Fibroblast of lung (primary cell): ENCODE measurements at regions not wholly inside any gene's neighbourhood (a gene's known extent, or its start where the extent isn't known, plus 50 kb on each side); places are given as distances from the start of the nearest gene placed in this dataset.

Experiments used
- DNase-seq, 2 donors: peaks; one replicate each; pipeline versions ENCODE4 v3.0.0 to v3.0.0-alpha.2; 2010; ENCODE audit warnings: low read depth in 2 of 2
- H2AFZ ChIP-seq: 2 replicates; pipeline ENCODE4 v1.5.1; 2012; ENCODE audit warnings: low read length, control low read depth, inconsistent platforms
- H3K27ac ChIP-seq: 2 replicates; pipeline ENCODE4 v1.5.1; 2011; ENCODE audit warnings: low read length, control low read depth; ENCODE audit not compliant: insufficient read depth
- H3K27me3 ChIP-seq: 2 replicates; pipeline ENCODE4 v1.5.1; 2011; ENCODE audit warnings: mild to moderate bottlenecking, low read length; ENCODE audit not compliant: control insufficient read depth, insufficient read depth
- H3K36me3 ChIP-seq: 2 replicates; pipeline ENCODE4 v1.5.1; 2011; ENCODE audit warnings: low read length; ENCODE audit not compliant: control insufficient read depth, insufficient read depth
- H3K4me1 ChIP-seq: 2 replicates; pipeline ENCODE4 v1.5.1; 2011; ENCODE audit warnings: low read length; ENCODE audit not compliant: control insufficient read depth, insufficient read depth; ENCODE audit errors: extremely low read depth
- H3K4me2 ChIP-seq: 2 replicates; pipeline ENCODE4 v1.5.1; 2011; ENCODE audit warnings: low read length, control low read depth; ENCODE audit not compliant: insufficient read depth; ENCODE audit errors: extremely low read depth
- H3K4me3 ChIP-seq, 4 experiments: fragments of 200-600 bp in 1 of 4; sonication (generic) in 1 of 4; replicated peaks in 1 of 4; 2 replicates each; pipeline ENCODE4 v1.5.1; 2011 to 2016; ENCODE audit warnings: low read length in 4 of 4, low read depth in 3 of 4, mild to moderate bottlenecking in 3 of 4, control low read depth in 2 of 4, inconsistent platforms in 1 of 4, mixed read lengths in 1 of 4; ENCODE audit not compliant: insufficient read depth in 1 of 4; ENCODE audit errors: control extremely low read depth in 1 of 4
- H3K79me2 ChIP-seq: 2 replicates; pipeline ENCODE4 v1.5.1; 2012; ENCODE audit warnings: mild to moderate bottlenecking, low read length, inconsistent platforms; ENCODE audit not compliant: control insufficient read depth, insufficient read depth
- H3K9ac ChIP-seq: 2 replicates; pipeline ENCODE4 v1.5.1; 2011; ENCODE audit warnings: mild to moderate bottlenecking, low read length, control low read depth; ENCODE audit not compliant: insufficient read depth
- H3K9me3 ChIP-seq: 2 replicates; pipeline ENCODE4 v1.5.1; 2012; ENCODE audit warnings: low read depth, low read length; ENCODE audit not compliant: control insufficient read depth, insufficient read depth
- H4K20me1 ChIP-seq: 2 replicates; pipeline ENCODE4 v1.5.1; 2011; ENCODE audit warnings: low read length; ENCODE audit not compliant: control insufficient read depth, insufficient read depth; ENCODE audit errors: extremely low read depth
- CTCF ChIP-seq, 2 donors: IDR thresholded peaks in 1 of 2; conservative IDR thresholded peaks in 1 of 2; 1 replicate in 1 of 2; 2 replicates in 1 of 2; pipeline ENCODE4 v1.5.1; 2011 to 2012; ENCODE audit warnings: low read length in 2 of 2, control low read depth in 1 of 2, inconsistent platforms in 1 of 2, low read depth in 1 of 2, mild to moderate bottlenecking in 1 of 2
- EZH2 ChIP-seq: IDR thresholded peaks from 2 replicates; pipeline ENCODE4 v1.5.1; 2012; ENCODE audit warnings: low read length, control low read depth, mild to moderate bottlenecking; ENCODE audit errors: missing control alignments

DNA sequence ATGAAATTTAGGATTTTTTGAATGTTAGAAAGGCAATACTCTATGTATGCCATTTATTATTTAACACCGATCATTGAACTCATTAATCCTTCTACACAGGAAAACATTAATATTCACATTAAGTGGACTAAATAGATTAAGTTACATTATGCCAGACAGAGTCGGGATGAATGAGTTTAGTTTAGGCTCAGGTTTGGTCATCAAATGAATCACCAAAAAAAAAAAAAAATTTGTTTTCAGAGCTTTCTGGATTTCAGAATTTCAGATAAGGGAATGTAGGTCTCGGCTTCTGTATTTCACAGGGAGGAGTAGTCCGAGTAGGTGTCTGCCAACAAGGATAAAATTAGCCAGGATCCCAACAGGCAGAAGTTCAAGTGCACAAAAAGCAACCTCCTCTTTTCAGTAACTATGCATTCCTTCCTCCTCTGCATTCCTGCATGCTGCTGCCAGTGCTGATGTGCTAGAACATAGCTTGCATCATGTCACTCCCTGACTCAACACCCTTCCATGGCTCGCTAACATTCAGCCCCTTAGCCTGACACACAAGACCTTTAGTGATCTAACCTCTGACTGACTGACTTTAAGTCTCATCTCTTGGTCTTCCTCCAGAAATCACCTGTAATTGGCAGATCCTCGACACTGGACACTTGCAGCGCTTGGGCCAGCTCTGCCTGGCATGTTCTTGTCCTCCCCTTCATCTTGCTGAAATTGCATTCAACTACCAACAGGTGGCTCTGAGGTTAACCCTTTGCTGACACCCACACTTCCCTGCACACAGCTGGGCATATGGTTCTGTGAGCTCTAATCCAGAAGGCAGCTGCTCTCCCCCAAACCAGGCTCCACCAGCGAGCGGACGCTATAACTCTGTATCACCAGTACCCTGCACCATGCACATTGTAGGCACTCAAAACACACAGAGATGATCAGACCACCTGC lies 145.4 kb upstream of the PROK2 start:
- H2AFZ ChIP-seq: no peak overlapping the region
- H4K20me1 ChIP-seq: no peaks in the 10 kb centered on the region
- no peak overlapping the region for H3K27ac ChIP-seq
- no peaks in the 10 kb centered on the region for H3K79me2 ChIP-seq
- H3K4me2 ChIP-seq: no peak overlapping the region
- H3K4me1 ChIP-seq: no peaks in the 10 kb centered on the region
- peaks cover 6% of the 10 kb centered on the region for H3K27me3 ChIP-seq
- no peak overlapping the region for H3K9ac ChIP-seq
- H3K36me3 ChIP-seq: no peaks in the 10 kb centered on the region
- DNase-seq: peak; percentile 44 to 49
- H3K9me3 ChIP-seq: no peaks in the 10 kb centered on the region
- H3K4me3 ChIP-seq: no peak overlapping the region
- peak; percentile 12 to 36 for TF ChIP-seq CTCF (conservative IDR thresholded peaks at IDR 0.05 in 1 of 2, IDR thresholded peaks at IDR 0.05 in 1 of 2; ENCODE audit: low read depth in 1 of 2, low read length in 2 of 2)
- no peak for TF ChIP-seq EZH2

DNA sequence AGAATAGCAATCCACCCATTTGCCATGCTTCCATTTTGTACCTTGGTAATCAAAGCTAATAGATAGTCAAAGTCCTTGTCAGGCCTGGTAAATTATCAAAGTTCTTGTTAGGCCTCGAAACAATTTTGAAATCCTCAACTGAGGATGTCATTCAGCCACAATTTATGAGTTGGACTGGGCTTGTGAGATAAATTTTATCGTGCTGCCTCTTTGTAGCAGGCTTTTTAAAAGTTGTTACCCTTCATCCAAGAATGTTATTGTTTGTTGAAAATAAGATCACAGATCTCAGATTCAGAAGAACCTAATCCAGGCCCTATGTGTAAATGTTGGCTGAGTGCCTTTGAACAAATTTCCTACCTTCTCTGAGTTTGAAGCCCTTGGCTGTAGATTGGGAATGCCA lies 143.3 kb upstream of the PROK2 start:
- no peak overlapping the region for H3K27ac ChIP-seq
- peaks cover 3% of the 10 kb centered on the region for H3K27me3 ChIP-seq
- no peak overlapping the region for H3K4me2 ChIP-seq
- no peaks in the 10 kb centered on the region for H3K4me1 ChIP-seq
- H3K9ac ChIP-seq: no peak overlapping the region
- no peaks in the 10 kb centered on the region for H3K9me3 ChIP-seq
- H3K4me3 ChIP-seq: no peak overlapping the region
- no peak overlapping the region for H2AFZ ChIP-seq
- H3K79me2 ChIP-seq: no peaks in the 10 kb centered on the region
- TF ChIP-seq EZH2 (no peak), CTCF (conservative IDR thresholded peaks at IDR 0.05 in 1 of 2, IDR thresholded peaks at IDR 0.05 in 1 of 2; ENCODE audit: low read depth in 1 of 2, low read length in 2 of 2) (no peak)
- H4K20me1 ChIP-seq: no peaks in the 10 kb centered on the region
- DNase-seq: no peak
- H3K36me3 ChIP-seq: no peaks in the 10 kb centered on the region

GRCh38 chr3:71927505-71928066 lies 142.6 kb upstream of the PROK2 start:
- Histone ChIP-seq H3K36me3 (no peaks in the 10 kb centered on the region), H3K4me1 (no peaks in the 10 kb centered on the region), H3K9ac (no peak overlapping the region), H3K27me3 (peaks cover 3% of the 10 kb centered on the region), H3K27ac (no peak overlapping the region), H3K79me2 (no peaks in the 10 kb centered on the region), H3K4me2 (no peak overlapping the region), H2AFZ (no peak overlapping the region), H3K4me3 (no peak overlapping the region), H4K20me1 (no peaks in the 10 kb centered on the region), H3K9me3 (no peaks in the 10 kb centered on the region)
- DNase-seq: no peak
- TF ChIP-seq CTCF (conservative IDR thresholded peaks at IDR 0.05 in 1 of 2, IDR thresholded peaks at IDR 0.05 in 1 of 2; ENCODE audit: low read depth in 1 of 2, low read length in 2 of 2): no peak
- TF ChIP-seq EZH2: no peak
